ENCODE measurements at regions not wholly inside any gene's neighbourhood (a gene's known extent, or its start where the extent isn't known, plus 50 kb on each side); places are given as distances from the start of the nearest gene placed in this dataset.
"Not testable (repeated sequence)": the region's sequence is repeated elsewhere in the genome, so short reads cannot be mapped to it uniquely, and the experiment has no call there.

GRCh38 chr3:176611703-176612102 is 585.6 kb downstream of the TBL1XR1 start:
- ChIA-PET CTCF (interaction anchor here (0.6 to 0.7 kb wide), 2 partner anchors 10 to 112 kb away, joined by 4 to 8 read pairs; no protein-coding TSS in a partner anchor), POLR2A (no interaction called here)
- Mint-ChIP-seq H3K4me1 (ENCODE audit: insufficient read depth, unreplicated experiment) (no peaks in the 10 kb centered on the region), H3K27ac (ENCODE audit: low read depth, unreplicated experiment) (no peak overlapping the region), H3K27me3 (ENCODE audit: insufficient read depth, unreplicated experiment) (no peaks in the 10 kb centered on the region), H3K4me3 (ENCODE audit: unreplicated experiment) (no peak overlapping the region), H3K9me3 (ENCODE audit: unreplicated experiment) (no peaks in the 10 kb centered on the region), H3K36me3 (ENCODE audit: insufficient read depth, unreplicated experiment) (peaks cover 5% of the 10 kb centered on the region)
- no TSS peak for BruUV-seq (replicated peaks)
- peak; percentile 4 for DNase-seq (ENCODE audit: unreplicated experiment)
- intact Hi-C loops (cut with micrococcal nuclease), result no loop called here
- no peak for TF ChIP-seq CTCF (IDR thresholded peaks at IDR 0.05; ENCODE audit: unreplicated experiment)

- intact Hi-C loops (cut with micrococcal nuclease), result no loop called here
- DNase-seq (ENCODE audit: unreplicated experiment), result no peak
- Mint-ChIP-seq H3K27ac (ENCODE audit: low read depth, unreplicated experiment) (no peak overlapping the region), H3K4me3 (ENCODE audit: unreplicated experiment) (no peak overlapping the region), H3K4me1 (ENCODE audit: insufficient read depth, unreplicated experiment) (no peaks in the 10 kb centered on the region), H3K27me3 (ENCODE audit: insufficient read depth, unreplicated experiment) (no peaks in the 10 kb centered on the region), H3K9me3 (ENCODE audit: unreplicated experiment) (no peaks in the 10 kb centered on the region), H3K36me3 (ENCODE audit: insufficient read depth, unreplicated experiment) (peaks cover 5% of the 10 kb centered on the region)
- BruUV-seq (replicated peaks), result no TSS peak
- ChIA-PET POLR2A (no interaction called here), CTCF (interaction anchor here (0.7 kb wide), 1 partner anchor 1410 kb away, joined by 3 read pairs; no protein-coding TSS in a partner anchor)
- no peak for TF ChIP-seq CTCF (IDR thresholded peaks at IDR 0.05; ENCODE audit: unreplicated experiment)
Observed at GRCh38 chr3:176609361-176609760, 587.9 kb downstream of the TBL1XR1 start.

GRCh38 chr3:176605553-176605952 is 591.7 kb downstream of the TBL1XR1 start:
- not testable (repeated sequence) for H3K36me3 Mint-ChIP-seq (ENCODE audit: insufficient read depth, unreplicated experiment)

GRCh38 chr3:176595307-176595706 is 602.0 kb downstream of the TBL1XR1 start:
- ChIA-PET CTCF (no interaction called here), POLR2A (interaction anchor here (0.6 kb wide), 1 partner anchor 1660 kb away, joined by 5 read pairs; no protein-coding TSS in a partner anchor)
- intact Hi-C loops (cut with micrococcal nuclease), result no loop called here
- no peak for TF ChIP-seq CTCF (IDR thresholded peaks at IDR 0.05; ENCODE audit: unreplicated experiment)
- no TSS peak for BruUV-seq (replicated peaks)
- H3K27me3 Mint-ChIP-seq (ENCODE audit: insufficient read depth, unreplicated experiment), result no peaks in the 10 kb centered on the region
- no peaks in the 10 kb centered on the region for H3K4me1 Mint-ChIP-seq (ENCODE audit: insufficient read depth, unreplicated experiment)
- H3K36me3 Mint-ChIP-seq (ENCODE audit: insufficient read depth, unreplicated experiment), result no peaks in the 10 kb centered on the region
- no peak overlapping the region for H3K27ac Mint-ChIP-seq (ENCODE audit: low read depth, unreplicated experiment)
- H3K9me3 Mint-ChIP-seq (ENCODE audit: unreplicated experiment), result no peaks in the 10 kb centered on the region
- no peak for DNase-seq (ENCODE audit: unreplicated experiment)
- no peak overlapping the region for H3K4me3 Mint-ChIP-seq (ENCODE audit: unreplicated experiment)

More at GRCh38 chr3:176605553-176605952, 591.7 kb downstream of the TBL1XR1 start:
- intact Hi-C loops (cut with micrococcal nuclease); H3K4me1 Mint-ChIP-seq (ENCODE audit: insufficient read depth, unreplicated experiment); H3K27ac Mint-ChIP-seq (ENCODE audit: low read depth, unreplicated experiment); H3K27me3 Mint-ChIP-seq (ENCODE audit: insufficient read depth, unreplicated experiment); POLR2A ChIA-PET; H3K4me3 Mint-ChIP-seq (ENCODE audit: unreplicated experiment); H3K9me3 Mint-ChIP-seq (ENCODE audit: unreplicated experiment); DNase-seq (ENCODE audit: unreplicated experiment); BruUV-seq (replicated peaks): not testable (repeated sequence)
- CTCF ChIA-PET, result interaction anchor here (0.5 kb wide), 1 partner anchor 1928 kb away, joined by 4 read pairs; no protein-coding TSS in a partner anchor

- Mint-ChIP-seq H3K9me3 (ENCODE audit: unreplicated experiment) (no peaks in the 10 kb centered on the region), H3K4me3 (ENCODE audit: unreplicated experiment) (no peak overlapping the region), H3K27me3 (ENCODE audit: insufficient read depth, unreplicated experiment) (no peaks in the 10 kb centered on the region), H3K36me3 (ENCODE audit: insufficient read depth, unreplicated experiment) (no peaks in the 10 kb centered on the region), H3K27ac (ENCODE audit: low read depth, unreplicated experiment) (no peak overlapping the region), H3K4me1 (ENCODE audit: insufficient read depth, unreplicated experiment) (no peaks in the 10 kb centered on the region)
- POLR2A ChIA-PET, result no interaction called here
- BruUV-seq (replicated peaks), result no TSS peak
- no peak for TF ChIP-seq CTCF (IDR thresholded peaks at IDR 0.05; ENCODE audit: unreplicated experiment)
- intact Hi-C loops (cut with micrococcal nuclease), result no loop called here
- CTCF ChIA-PET, result no interaction called here
- DNase-seq (ENCODE audit: unreplicated experiment), result no peak
Observed at GRCh38 chr3:176590722-176591121, 606.6 kb downstream of the TBL1XR1 start.

Measured in MCF 10A (cell line).